ENCODE measurements at regions not wholly inside any gene's neighbourhood (a gene's known extent, or its start where the extent isn't known, plus 50 kb on each side); places are given as distances from the start of the nearest gene placed in this dataset.

DNA sequence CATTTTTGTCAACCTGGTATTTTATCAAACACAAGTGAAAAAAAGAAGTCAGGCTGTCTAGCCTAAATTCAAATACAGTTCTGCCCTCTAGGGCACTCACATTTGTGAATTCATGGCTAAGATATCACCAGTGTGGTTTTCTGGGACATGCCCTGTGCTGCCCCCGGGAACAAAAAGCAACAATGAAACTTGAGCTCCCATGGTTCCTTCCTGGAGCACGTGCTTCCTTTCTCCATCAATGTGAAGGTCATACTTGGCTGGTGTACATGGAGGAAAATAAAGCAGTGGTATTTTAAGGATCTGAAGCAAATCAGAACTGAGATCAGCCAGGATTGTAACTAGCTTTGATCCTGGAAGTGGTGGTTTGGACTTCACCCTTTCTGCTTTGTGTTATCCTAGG lies 128.9 kb upstream of the FRMD4A start:
- H3K27me3 Mint-ChIP-seq: peaks cover 17% of the 10 kb centered on the region
- no peak overlapping the region for H3K27ac Mint-ChIP-seq
- no peak for ATAC-seq (ENCODE audit: poor library complexity)
- TF ChIP-seq, protein P1, sequence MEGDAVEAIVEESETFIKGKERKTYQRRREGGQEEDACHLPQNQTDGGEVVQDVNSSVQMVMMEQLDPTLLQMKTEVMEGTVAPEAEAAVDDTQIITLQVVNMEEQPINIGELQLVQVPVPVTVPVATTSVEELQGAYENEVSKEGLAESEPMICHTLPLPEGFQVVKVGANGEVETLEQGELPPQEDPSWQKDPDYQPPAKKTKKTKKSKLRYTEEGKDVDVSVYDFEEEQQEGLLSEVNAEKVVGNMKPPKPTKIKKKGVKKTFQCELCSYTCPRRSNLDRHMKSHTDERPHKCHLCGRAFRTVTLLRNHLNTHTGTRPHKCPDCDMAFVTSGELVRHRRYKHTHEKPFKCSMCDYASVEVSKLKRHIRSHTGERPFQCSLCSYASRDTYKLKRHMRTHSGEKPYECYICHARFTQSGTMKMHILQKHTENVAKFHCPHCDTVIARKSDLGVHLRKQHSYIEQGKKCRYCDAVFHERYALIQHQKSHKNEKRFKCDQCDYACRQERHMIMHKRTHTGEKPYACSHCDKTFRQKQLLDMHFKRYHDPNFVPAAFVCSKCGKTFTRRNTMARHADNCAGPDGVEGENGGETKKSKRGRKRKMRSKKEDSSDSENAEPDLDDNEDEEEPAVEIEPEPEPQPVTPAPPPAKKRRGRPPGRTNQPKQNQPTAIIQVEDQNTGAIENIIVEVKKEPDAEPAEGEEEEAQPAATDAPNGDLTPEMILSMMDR (IDR thresholded peaks at IDR 0.05): no peak
- POLR2A ChIA-PET: no interaction called here
- intact Hi-C loops (cut with DNase I, micrococcal nuclease): no loop called here
- H3K4me3 Mint-ChIP-seq: no peak overlapping the region
- H3K36me3 ChIP-seq (ENCODE audit: insufficient read depth, low read length): no peaks in the 10 kb centered on the region
- no peaks in the 10 kb centered on the region for H3K4me1 Mint-ChIP-seq (ENCODE audit: low read depth)
- no peaks in the 10 kb centered on the region for H3K4me1 ChIP-seq (ENCODE audit: insufficient read depth, low read length)
- no peak for DNase-seq
- H3K27ac ChIP-seq (ENCODE audit: low read depth in 1 of 2, low read length in 2 of 2): no peak overlapping the region
- CTCF ChIA-PET: no interaction called here
- no peak overlapping the region for H3K4me3 ChIP-seq (ENCODE audit: low read length)
- peaks cover 10% of the 10 kb centered on the region for H3K9me3 Mint-ChIP-seq
- H3K36me3 Mint-ChIP-seq (ENCODE audit: low read depth): no peaks in the 10 kb centered on the region
- H3K9me3 ChIP-seq (ENCODE audit: control insufficient read depth in 1 of 2, insufficient read depth in 1 of 2, low read length in 2 of 2): peaks cover 0 to 6% of the 10 kb centered on the region in 2 experiments
- no peaks in the 10 kb centered on the region for H3K27me3 ChIP-seq (ENCODE audit: control insufficient read depth in 1 of 2, insufficient read depth in 2 of 2, low read length in 2 of 2)

DNA sequence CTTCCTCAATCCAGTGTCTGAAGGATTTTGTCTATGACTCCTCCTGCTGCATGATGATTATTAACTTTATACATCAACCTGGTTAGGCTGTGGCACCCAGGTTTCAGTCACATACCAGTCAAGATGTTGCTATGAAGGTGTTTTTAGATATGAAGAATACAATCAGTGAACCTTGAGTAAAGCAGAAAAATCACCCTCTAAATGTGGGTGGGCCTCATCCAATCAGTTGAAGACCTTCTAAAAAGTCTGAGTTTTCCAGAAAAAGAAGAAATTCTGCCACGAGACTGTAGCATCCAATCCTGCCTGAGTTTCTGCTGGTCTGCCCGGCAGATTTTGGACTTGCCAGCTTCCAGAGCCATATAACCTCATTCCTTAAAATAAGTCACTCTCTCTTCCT lies 126.1 kb upstream of the FRMD4A start:
- no peaks in the 10 kb centered on the region for H3K4me1 Mint-ChIP-seq (ENCODE audit: low read depth)
- CTCF ChIA-PET: no interaction called here
- H3K27ac ChIP-seq (ENCODE audit: low read depth in 1 of 2, low read length in 2 of 2): no peak overlapping the region
- no peaks in the 10 kb centered on the region for H3K4me1 ChIP-seq (ENCODE audit: insufficient read depth, low read length)
- no peak for ATAC-seq (ENCODE audit: poor library complexity)
- TF ChIP-seq, protein P1 (IDR thresholded peaks at IDR 0.05): no peak
- H3K27ac Mint-ChIP-seq: no peak overlapping the region
- intact Hi-C loops (cut with DNase I, micrococcal nuclease): no loop called here
- H3K4me3 ChIP-seq (ENCODE audit: low read length): no peak overlapping the region
- no peaks in the 10 kb centered on the region for H3K27me3 ChIP-seq (ENCODE audit: control insufficient read depth in 1 of 2, insufficient read depth in 2 of 2, low read length in 2 of 2)
- no peak overlapping the region for H3K4me3 Mint-ChIP-seq
- POLR2A ChIA-PET: no interaction called here
- H3K9me3 ChIP-seq (ENCODE audit: control insufficient read depth in 1 of 2, insufficient read depth in 1 of 2, low read length in 2 of 2): no peaks in the 10 kb centered on the region
- H3K36me3 ChIP-seq (ENCODE audit: insufficient read depth, low read length): no peaks in the 10 kb centered on the region
- DNase-seq: no peak
- H3K36me3 Mint-ChIP-seq (ENCODE audit: low read depth): no peaks in the 10 kb centered on the region
- H3K9me3 Mint-ChIP-seq: no peaks in the 10 kb centered on the region
- peaks cover 11% of the 10 kb centered on the region for H3K27me3 Mint-ChIP-seq

DNA sequence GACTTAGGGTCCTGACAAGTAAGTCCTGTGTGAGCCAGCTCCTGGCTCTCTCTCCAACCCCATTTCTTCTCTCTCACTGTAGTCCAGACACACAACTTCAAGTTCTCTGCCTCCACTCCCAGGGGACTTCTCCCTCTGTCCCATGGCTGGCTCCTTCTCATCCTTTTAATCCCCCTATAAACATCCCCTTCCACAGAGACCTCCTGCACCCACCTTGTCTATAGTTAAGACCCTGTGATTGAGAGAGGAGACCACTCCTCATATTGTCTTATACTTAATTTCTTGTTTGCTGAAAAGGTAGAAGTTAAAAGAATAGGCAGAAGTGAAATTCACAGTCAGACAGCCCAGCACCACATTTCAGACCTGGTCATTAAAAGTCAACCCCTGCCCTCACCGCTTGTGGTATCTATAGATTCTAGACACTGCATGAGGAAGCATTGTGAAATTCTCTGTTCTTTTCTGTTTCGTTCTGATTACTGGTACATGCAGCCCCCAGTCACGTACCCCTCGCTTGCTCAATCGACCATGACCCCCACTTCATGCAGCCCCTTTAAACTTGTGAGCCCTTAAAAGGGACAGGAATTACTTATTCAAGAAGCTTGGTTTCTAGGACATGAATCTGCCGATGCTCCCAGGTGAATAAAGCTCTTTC lies 125.6 kb upstream of the FRMD4A start:
- POLR2A ChIA-PET: no interaction called here
- Mint-ChIP-seq H3K9me3 (no peaks in the 10 kb centered on the region), H3K27me3 (peaks cover 11% of the 10 kb centered on the region), H3K36me3 (ENCODE audit: low read depth) (no peaks in the 10 kb centered on the region), H3K27ac (no peak overlapping the region), H3K4me1 (ENCODE audit: low read depth) (no peaks in the 10 kb centered on the region), H3K4me3 (no peak overlapping the region)
- Histone ChIP-seq H3K9me3 (ENCODE audit: control insufficient read depth in 1 of 2, insufficient read depth in 1 of 2, low read length in 2 of 2) (no peaks in the 10 kb centered on the region), H3K4me3 (ENCODE audit: low read length) (no peak overlapping the region), H3K4me1 (ENCODE audit: insufficient read depth, low read length) (no peaks in the 10 kb centered on the region), H3K36me3 (ENCODE audit: insufficient read depth, low read length) (no peaks in the 10 kb centered on the region), H3K27ac (ENCODE audit: low read depth in 1 of 2, low read length in 2 of 2) (no peak overlapping the region), H3K27me3 (ENCODE audit: control insufficient read depth in 1 of 2, insufficient read depth in 2 of 2, low read length in 2 of 2) (no peaks in the 10 kb centered on the region)
- DNase-seq (no peak), ATAC-seq (ENCODE audit: poor library complexity) (no peak)
- CTCF ChIA-PET: no interaction called here
- intact Hi-C loops (cut with DNase I, micrococcal nuclease): no loop called here
- TF ChIP-seq, protein P1 (IDR thresholded peaks at IDR 0.05): no peak

Measured in CD4-positive, alpha-beta T cell (primary cell).